ENCODE measurements at regions not wholly inside any gene's neighbourhood (a gene's known extent, or its start where the extent isn't known, plus 50 kb on each side); places are given as distances from the start of the nearest gene placed in this dataset.
"Not testable (repeated sequence)": the region's sequence is repeated elsewhere in the genome, so short reads cannot be mapped to it uniquely, and the experiment has no call there.

- no peak for ATAC-seq
- DNase-seq (ENCODE audit: missing footprints) = no peak
- intact Hi-C loops (cut with DNase I) = no loop called here
Measured at GRCh38 chr4:149062997-149063396, 620.8 kb upstream of the NR3C2 start.

- intact Hi-C loops (cut with DNase I) = no loop called here
- no peak for ATAC-seq
Measured at GRCh38 chr4:149057594-149057993, 615.4 kb upstream of the NR3C2 start.

GRCh38 chr4:149056615-149057014 lies 614.4 kb upstream of the NR3C2 start:
- intact Hi-C loops (cut with DNase I) = no loop called here
- no peak for ATAC-seq

More at GRCh38 chr4:149057594-149057993, 615.4 kb upstream of the NR3C2 start:
- DNase-seq (ENCODE audit: missing footprints) = no peak

GRCh38 chr4:149055624-149056023 lies 613.4 kb upstream of the NR3C2 start:
- intact Hi-C loops (cut with DNase I) = no loop called here
- DNase-seq (ENCODE audit: missing footprints) = no peak
- no peak for ATAC-seq

More at GRCh38 chr4:149056615-149057014, 614.4 kb upstream of the NR3C2 start:
- no peak for DNase-seq (ENCODE audit: missing footprints)

GRCh38 chr4:149050840-149051239 lies 608.6 kb upstream of the NR3C2 start:
- DNase-seq (ENCODE audit: missing footprints) = no peak

GRCh38 chr4:149048451-149049143 lies 606.4 kb upstream of the NR3C2 start:
- intact Hi-C loops (cut with DNase I) = no loop called here
- ATAC-seq = no peak

More at GRCh38 chr4:149050840-149051239, 608.6 kb upstream of the NR3C2 start:
- intact Hi-C loops (cut with DNase I) = no loop called here
- ATAC-seq = no peak

GRCh38 chr4:149047368-149047767 lies 605.2 kb upstream of the NR3C2 start:
- intact Hi-C loops (cut with DNase I) = no loop called here
- ATAC-seq (no peak), DNase-seq (ENCODE audit: missing footprints) (no peak)

More at GRCh38 chr4:149048451-149049143, 606.4 kb upstream of the NR3C2 start:
- no peak for DNase-seq (ENCODE audit: missing footprints)

GRCh38 chr4:149045731-149046130 lies 603.5 kb upstream of the NR3C2 start:
- ATAC-seq = no peak
- intact Hi-C loops (cut with DNase I) = no loop called here
- no peak for DNase-seq (ENCODE audit: missing footprints)

- DNase-seq (ENCODE audit: missing footprints); ATAC-seq; intact Hi-C loops (cut with DNase I): not testable (repeated sequence)
Measured at GRCh38 chr4:149039786-149040185, 597.6 kb upstream of the NR3C2 start.

GRCh38 chr4:149031399-149031798 lies 589.2 kb upstream of the NR3C2 start:
- ATAC-seq (no peak), DNase-seq (ENCODE audit: missing footprints) (no peak)
- intact Hi-C loops (cut with DNase I) = no loop called here

- DNase-seq (ENCODE audit: missing footprints) (no peak), ATAC-seq (no peak)
- intact Hi-C loops (cut with DNase I) = no loop called here
Measured at GRCh38 chr4:149029056-149029651, 586.9 kb upstream of the NR3C2 start.

- no peak for DNase-seq (ENCODE audit: missing footprints)
- intact Hi-C loops (cut with DNase I) = no loop called here
- no peak for ATAC-seq
Measured at GRCh38 chr4:149026696-149027095, 584.5 kb upstream of the NR3C2 start.

- DNase-seq (ENCODE audit: missing footprints) (no peak), ATAC-seq (no peak)
- intact Hi-C loops (cut with DNase I) = no loop called here
Measured at GRCh38 chr4:149017002-149017734, 575.0 kb upstream of the NR3C2 start.

GRCh38 chr4:149009223-149009622 lies 567.0 kb upstream of the NR3C2 start:
- intact Hi-C loops (cut with DNase I) = no loop called here
- no peak for DNase-seq (ENCODE audit: missing footprints)
- ATAC-seq = no peak

- ATAC-seq = no peak
- no peak for DNase-seq (ENCODE audit: missing footprints)
- intact Hi-C loops (cut with DNase I) = no loop called here
Measured at GRCh38 chr4:149008415-149009025, 566.3 kb upstream of the NR3C2 start.

GRCh38 chr4:149005191-149005590 lies 563.0 kb upstream of the NR3C2 start:
- intact Hi-C loops (cut with DNase I) = no loop called here

GRCh38 chr4:148999924-149000323 lies 557.7 kb upstream of the NR3C2 start:
- no peak for DNase-seq (ENCODE audit: missing footprints)
- intact Hi-C loops (cut with DNase I) = no loop called here
- no peak for ATAC-seq

More at GRCh38 chr4:149005191-149005590, 563.0 kb upstream of the NR3C2 start:
- DNase-seq (ENCODE audit: missing footprints) (no peak), ATAC-seq (no peak)

- intact Hi-C loops (cut with DNase I) = no loop called here
- DNase-seq (ENCODE audit: missing footprints) (no peak), ATAC-seq (no peak)
Measured at GRCh38 chr4:148998719-148999118, 556.5 kb upstream of the NR3C2 start.

GRCh38 chr4:148986951-148987350 lies 544.7 kb upstream of the NR3C2 start:
- intact Hi-C loops (cut with DNase I) = no loop called here
- DNase-seq (ENCODE audit: missing footprints) (no peak), ATAC-seq (no peak)

All from Right ventricle myocardium inferior (tissue), 1 donor.